Stimulated activated CD4-positive, alpha-beta T cell treated with anti-CD3 and anti-CD28 coated beads, Interleukin-1b, Interleukin-23, amount 100 ng/mL, for 48 hours (primary cell): ENCODE measurements at regions not wholly inside any gene's neighbourhood (a gene's known extent, or its start where the extent isn't known, plus 50 kb on each side); places are given as distances from the start of the nearest gene placed in this dataset.

ENCODE experiments used
- DNase-seq: peaks from one replicate; pipeline ENCODE4 v3.0.0-alpha.2; 2020

GRCh38 chr4:163622379-163623035 lies 128.0 kb downstream of the TMA16 start:
- DNase-seq = no peak

DNA sequence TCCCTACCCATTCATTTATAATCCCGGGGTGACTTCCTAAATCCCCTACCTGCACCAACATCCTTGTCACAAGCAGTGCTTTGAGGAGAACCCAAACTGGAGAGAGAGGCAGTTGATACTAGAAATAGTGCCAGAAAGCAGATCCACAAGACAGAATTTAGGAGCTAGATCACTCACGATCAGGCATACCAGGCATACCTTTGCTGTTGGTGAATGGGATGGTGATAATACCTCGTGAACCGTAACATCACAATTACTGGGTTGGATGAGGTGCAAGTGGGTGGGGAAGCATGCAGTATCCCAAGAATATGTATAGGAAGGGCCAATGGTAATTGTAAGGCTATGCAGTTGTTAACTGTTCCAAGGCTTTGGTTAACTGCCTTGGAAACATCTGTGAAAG lies 129.3 kb downstream of the TMA16 start:
- no peak for DNase-seq

GRCh38 chr4:163624727-163625126 lies 130.2 kb downstream of the TMA16 start:
- DNase-seq = no peak

GRCh38 chr4:163631288-163631687 lies 136.8 kb downstream of the TMA16 start:
- no peak for DNase-seq

DNA sequence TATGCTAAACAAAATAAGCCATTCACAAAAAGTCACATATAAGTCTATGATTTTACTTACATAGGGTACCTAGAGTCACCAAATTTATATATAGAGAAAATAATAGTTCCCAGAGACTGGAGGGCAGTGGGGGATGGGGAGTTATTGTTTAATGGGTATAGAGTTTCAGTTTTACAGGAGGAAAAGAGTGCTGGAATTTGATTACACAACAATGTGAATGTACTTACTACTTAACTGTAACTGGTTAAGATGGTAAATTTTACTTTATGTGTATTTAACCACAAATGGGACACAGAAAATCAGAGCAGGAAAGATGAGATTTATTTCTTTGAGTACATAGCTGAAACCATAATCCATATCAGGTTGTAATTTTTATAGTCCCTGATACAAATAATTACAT lies 144.4 kb downstream of the TMA16 start:
- DNase-seq = no peak

- DNase-seq = no peak
Observed at GRCh38 chr4:163649557-163650091, 155.1 kb downstream of the TMA16 start.

DNA sequence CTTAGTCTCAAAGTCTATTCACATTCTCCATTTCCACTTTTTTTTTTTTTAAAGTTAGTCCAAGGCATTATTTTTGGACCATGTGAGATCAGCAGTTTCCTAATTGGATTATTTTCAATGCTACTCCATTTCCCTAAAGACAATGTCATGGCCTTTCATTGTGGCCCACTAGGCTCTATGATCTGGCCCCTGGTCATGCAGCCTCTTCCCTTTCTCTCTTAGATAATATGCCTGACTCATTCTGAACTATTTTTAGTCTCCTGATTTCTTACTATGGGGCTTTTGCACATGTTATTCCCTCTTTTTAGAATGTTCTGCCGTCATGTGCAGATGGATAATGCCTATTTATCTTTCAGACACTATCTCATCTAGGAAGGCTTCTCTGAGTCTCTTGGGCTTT lies 157.3 kb downstream of the TMA16 start:
- DNase-seq = no peak

- no peak for DNase-seq
Observed at GRCh38 chr4:163654621-163655020, 160.1 kb downstream of the TMA16 start.

GRCh38 chr4:163660636-163661035 lies 166.1 kb downstream of the TMA16 start:
- no peak for DNase-seq

- no peak for DNase-seq
Observed at GRCh38 chr4:163662768-163663167, 168.3 kb downstream of the TMA16 start.

GRCh38 chr4:163663454-163664225 lies 169.2 kb downstream of the TMA16 start:
- DNase-seq = no peak

- DNase-seq = no peak
Observed at GRCh38 chr4:163665101-163665500, 170.6 kb downstream of the TMA16 start.

GRCh38 chr4:163665521-163666331 lies 171.2 kb downstream of the TMA16 start:
- no peak for DNase-seq

GRCh38 chr4:163666332-163666873 lies 171.9 kb downstream of the TMA16 start:
- no peak for DNase-seq

DNA sequence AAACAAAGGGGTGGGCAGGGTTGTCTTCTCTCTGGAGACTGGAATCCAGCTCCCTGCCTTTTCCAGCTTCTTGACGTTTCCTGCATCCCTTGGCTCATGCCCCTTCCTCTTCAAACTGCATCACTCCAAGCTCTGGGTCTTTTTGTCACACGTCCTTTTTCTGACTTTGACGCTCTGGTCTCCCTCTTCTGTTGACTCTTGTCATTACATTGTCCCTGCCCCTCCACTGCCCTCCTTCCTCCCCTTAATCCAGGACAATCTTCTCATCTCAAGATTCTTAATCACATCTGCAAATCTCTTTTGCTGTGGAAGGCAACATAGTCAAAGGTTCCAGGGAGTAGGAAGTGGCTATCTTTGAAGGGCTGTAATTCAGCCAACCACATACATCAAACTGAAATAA lies 178.3 kb downstream of the TMA16 start:
- no peak for DNase-seq

GRCh38 chr4:163673848-163674697 lies 179.6 kb downstream of the TMA16 start:
- no peak for DNase-seq

DNA sequence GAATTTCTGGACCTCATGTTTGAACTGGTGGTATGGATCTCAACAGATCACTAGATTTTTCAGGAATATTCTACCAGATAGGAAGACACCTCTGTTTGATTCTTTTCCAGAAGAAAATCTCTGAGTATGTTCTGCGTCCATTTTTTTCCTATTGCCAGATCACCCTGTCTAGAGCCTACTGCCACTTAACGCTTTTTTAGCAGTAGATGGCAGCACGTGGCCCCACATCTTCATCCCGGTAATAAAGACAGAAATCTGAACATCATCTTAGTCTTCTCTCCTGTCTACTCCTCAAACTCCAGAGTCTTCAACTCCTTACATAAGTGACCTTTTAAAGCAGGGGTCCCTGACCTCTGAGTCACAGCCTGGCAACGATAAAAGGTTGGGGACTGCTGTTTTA lies 184.7 kb downstream of the TMA16 start:
- DNase-seq = no peak

DNA sequence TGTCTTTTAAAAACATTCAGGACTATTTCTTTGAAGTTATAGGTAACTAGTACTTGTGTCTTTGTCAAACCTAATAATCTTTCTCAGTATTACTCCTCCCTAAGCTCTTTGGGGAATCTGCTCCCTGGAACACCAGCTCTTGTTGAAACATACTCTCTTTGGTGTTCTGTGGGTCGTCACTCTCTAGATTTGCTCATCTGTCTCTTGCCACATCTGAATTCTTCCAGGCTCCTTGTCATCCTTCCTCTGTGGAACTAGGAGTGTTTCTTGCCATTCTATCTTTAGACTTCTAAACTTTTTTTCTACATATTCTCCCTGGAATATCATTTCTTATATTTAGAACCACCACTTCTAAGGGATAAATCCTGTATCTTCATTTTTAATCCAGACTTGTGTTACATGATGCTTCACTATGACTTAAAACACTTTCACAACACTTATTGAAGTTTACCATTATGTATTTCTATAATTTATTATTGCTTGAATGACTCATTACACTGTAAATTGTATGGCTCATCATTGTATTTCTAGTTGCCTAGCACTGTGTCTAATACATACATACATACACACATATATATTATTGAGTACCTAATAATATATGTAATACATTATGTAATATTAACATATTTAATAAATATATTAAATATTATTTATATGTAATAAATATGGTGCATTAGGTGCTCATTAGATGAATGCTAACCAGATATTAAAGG lies 186.1 kb downstream of the TMA16 start:
- no peak for DNase-seq

DNA sequence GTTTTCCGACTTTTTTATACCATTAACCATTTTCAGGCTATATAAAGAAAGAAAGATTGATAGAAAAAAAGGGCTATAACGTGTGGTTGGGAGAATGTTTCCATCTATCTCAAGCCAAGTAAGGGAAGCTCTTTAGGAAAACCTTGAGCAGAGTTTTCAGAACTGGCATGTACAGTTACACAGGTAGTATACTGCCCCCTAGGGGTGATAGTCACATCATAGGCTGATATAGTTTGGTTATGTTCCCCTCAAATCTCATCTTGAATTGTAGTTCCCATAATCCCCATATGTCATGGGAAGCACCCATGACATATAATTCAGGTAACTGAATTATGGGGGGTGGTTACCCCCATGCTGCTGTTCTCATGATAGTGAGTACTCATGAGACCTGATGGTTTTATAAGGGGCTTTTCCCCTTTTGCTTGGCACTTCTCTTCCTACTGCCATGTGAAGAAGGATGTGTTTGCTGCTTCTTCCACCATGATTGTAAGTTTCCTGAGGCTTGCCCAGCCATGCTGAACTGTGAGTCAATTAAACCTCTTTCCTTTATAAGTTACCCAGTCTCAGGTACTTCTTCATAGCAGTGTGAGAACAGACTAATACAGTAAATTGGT lies 186.8 kb downstream of the TMA16 start:
- DNase-seq = no peak

DNA sequence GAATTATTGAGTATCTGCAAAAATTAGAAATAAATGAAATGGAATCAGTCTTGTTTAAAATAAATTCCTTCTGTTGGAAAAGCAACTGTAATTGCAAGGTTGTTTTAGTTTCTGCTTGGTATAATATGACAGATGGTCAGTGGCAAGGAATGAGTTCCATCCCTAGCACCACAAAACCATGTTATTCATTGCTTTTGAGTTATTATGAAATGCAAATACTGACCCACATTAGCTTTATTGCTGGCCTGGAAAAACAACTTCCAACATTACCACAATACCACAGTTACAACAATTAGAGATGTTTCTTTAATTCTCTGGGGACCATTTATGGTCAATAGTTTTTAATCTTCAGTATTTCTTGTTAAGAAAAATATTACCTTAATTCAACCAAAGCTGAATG lies 194.4 kb downstream of the TMA16 start:
- DNase-seq = no peak

GRCh38 chr4:163693211-163693610 lies 198.7 kb downstream of the TMA16 start:
- no peak for DNase-seq
